GM21360 (cell line): ENCODE measurements at regions not wholly inside any gene's neighbourhood (a gene's known extent, or its start where the extent isn't known, plus 50 kb on each side); places are given as distances from the start of the nearest gene placed in this dataset.
"Not testable (repeated sequence)": the region's sequence is repeated elsewhere in the genome, so short reads cannot be mapped to it uniquely, and the experiment has no call there.

ENCODE experiments used
- ATAC-seq: cut with Tn5 transposase; IDR thresholded peaks from one replicate; pipeline ENCODE4 v1.9.1; 2021; ENCODE audit warnings: mild to moderate bottlenecking, moderate library complexity; ENCODE audit not compliant: unreplicated experiment

DNA sequence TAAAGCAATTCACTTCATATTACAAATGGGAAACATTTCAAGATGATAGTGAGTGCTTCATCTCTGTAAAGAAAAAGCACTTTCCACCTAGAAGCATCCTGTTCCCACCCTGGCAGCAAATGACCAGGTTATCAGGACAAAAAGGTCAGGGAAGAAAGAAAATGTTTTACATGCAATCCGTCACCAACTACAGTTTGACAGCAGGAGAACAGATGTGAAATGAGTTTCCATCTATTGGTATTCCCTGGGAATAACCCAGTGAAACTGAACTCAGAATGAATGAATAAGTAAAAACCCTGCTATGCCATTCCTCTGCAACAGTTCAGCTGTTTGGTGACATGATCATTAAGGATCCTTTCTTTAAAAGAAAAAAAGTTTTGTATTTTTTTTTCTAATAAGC lies 67.6 kb downstream of the HTR1A start:
- ATAC-seq, result no peak

DNA sequence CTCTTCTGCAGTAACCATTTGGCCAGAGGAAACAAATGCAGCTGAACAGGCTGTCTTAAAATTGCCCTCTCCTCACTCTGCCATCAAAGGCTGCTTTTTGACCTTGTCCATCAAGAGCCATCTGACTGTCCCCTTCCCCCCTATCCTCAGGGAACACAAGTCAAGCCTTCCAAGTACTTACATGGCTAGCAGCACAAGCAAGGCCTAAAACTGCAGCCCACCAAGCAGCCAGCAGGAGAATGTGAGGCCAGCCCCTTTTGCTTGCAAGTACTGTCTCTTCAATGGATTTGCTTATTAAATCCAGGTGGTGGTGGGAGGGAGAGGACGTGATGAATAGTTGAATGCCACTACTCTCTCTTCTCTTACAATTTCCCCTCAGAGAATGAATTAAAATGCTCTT lies 83.5 kb downstream of the HTR1A start:
- ATAC-seq, result no peak

DNA sequence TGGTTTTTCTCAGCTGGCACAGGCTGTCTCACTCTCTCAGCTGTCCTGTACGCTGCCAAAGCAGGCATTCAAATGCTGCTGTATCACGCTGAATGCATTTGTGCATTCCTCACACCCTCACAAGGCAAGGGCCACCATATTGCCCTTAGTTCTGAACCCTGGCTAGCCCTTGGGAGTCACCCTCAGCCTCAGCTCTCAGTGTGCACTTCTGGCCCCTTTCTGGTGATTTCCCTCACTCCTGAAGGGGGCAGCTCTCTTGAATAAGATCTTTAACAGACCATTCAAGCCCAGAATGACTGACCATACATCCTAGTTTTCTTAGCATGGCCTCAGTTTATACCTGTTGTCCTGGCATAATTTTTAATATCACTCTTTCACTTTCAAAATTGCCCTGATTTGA lies 84.3 kb downstream of the HTR1A start:
- ATAC-seq, result no peak

DNA sequence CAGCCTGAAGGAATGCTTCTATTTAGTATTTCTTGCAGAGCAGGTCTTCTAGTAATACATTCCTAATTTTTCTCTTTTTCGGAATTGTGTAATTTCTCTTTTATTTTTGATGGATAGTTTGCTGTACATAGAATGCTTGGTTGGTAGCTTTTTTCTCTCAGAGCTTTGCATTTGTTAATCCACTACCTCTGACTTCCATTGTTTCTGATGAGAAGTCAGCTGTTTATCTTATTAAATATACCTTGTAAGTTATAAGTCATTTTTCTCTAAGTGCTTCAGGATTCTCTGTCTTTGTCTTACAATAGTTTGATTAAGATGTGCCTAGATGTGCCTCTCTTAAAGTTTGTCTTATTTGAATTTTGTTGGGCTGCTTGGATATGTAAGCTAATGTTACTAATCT lies 101.9 kb downstream of the HTR1A start:
- no peak for ATAC-seq

DNA sequence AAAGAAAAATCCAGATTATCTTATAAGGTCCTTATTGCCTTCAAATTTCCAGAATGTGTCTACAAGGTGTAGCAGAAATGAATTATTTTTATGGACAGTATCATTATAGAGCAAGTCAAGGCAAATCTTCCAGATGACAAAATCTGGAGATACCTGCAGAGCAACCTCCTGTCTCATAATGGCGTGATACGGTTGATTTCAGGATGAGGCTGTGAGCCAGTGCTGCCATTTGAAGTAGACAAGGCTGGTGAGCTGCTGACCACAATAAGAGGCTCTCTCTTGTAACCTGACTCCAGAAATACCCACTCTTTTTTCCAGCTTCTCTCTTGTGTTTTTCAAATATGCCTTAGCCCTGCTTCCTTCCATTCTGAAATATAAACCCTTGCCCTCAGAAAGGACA lies 108.2 kb downstream of the HTR1A start:
- no peak for ATAC-seq

DNA sequence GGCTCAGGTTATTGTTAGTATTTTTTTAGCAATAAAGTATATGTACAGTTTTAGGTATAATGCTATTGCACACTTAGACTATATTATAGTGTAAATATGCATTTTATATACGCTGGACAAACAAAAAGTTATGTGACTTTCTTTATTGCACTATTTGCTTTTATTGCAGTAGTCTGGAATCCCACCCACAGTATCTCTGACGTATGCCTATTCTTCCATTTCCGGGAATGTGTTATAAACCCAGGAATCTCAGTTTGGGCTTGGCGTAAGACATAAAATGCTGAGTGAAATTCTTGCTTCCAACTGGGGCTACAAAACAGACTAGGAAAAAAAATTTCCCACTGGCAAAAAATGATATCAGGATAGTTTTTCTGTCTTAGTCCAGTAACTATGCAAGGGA lies 119.1 kb downstream of the HTR1A start:
- ATAC-seq, result no peak

DNA sequence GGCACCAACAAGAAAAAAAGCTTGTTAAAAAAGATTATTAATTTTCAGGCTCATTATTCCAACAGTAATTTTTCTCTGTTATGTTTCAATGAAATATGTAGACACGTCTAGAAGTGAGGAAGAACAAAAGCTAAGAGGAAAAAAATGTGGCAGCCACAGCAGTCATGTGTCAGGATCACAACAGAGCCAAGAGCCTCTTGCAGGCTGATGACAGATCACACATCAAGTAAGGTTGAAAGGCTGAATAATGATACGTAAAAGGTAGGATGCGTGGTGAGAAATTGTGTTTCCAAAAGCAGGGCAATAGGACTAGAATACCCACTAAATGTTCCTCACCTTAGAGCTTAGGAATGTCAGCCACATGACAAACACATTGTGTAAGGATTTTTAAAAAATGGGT lies 124.8 kb downstream of the HTR1A start:
- no peak for ATAC-seq

DNA sequence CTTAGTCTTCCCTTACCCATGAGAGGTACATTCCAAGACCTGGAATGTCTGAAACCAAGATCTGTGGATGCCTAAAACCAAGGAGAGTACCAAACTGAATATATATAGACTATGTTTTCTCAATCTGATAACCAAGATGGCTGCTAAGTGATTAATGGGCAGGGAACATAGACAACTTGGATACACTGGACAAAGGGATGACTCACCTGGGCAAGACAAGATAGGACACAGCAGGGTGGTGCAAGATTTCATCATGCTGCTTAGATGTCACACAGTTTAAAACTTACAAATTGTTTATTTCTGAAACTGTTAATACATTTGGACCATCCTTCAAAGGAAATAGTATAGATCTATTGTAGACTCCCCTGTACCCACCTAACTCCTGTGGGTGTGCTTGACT lies 130.9 kb downstream of the HTR1A start:
- no peak for ATAC-seq

DNA sequence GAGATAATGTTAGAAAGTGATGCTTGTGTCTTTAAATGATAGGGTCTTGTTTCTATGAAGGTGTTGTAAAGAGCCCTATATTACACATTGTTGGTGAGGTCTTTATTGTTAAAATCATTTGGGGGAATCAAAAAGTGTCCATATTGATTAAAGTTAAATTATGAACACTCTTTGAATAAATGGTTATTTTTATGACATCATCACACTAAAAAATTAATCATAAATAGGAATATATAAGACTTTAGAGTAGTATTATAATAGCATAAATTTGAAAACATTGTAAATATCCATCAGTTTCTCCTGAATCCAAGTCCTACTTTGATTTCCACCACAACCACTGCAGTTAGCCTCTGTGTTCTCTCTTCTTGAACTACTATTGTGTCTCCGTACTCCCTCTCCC lies 136.3 kb downstream of the HTR1A start:
- ATAC-seq, result no peak

DNA sequence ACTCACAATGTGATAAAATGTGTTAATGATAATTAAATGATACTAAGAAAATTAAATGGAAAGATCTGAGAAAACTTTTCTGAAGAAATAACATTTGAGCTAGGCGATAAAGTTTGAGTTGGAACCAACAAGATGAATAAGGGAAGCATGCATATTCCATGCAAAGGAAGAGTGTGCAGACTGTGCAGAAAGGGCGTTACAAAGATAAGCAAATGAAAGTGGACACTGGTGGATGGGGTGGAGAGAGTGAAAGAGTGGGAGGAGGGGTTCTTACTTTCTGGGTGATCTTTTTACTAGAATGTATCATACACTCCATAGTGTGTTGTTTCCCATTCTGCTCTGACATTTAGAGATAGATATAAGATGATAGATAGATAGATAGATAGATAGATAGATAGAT lies 138.7 kb downstream of the HTR1A start:
- no peak for ATAC-seq

DNA sequence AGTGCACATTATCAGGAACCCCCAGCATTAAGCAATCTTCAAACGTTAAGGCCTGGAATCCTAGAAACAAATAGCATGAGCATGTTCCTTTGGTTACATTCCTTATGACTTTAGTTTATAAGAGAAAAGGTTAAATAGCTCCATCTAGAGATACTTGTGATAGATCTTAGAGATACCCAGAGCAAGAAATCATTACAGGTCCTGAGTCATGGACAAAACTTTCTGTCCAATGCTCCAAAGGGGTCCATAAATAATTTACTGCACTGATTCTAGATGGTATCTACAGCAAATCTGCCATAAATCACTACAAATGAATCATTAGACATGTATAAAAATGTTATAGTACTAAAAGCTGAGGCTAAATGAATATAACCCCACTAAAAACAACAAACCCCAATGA lies 139.6 kb downstream of the HTR1A start:
- no peak for ATAC-seq

DNA sequence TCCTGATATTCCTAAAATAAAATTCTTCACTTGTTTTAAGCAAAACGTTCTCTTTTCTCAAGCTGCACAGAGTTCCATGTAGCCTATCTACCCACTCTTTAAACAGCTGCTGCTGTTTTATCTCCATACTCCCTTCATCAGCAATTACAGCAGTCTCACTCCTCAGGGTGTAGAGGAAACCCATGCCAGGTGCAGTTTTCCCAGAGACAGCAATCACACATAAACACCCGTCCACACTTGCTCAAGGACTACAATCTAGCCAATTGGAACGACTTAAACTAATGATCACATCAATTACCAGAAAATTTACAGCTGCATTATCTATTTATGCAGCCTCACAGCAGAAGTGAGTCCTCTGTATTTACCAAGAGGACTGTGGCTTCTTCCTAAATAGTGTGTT lies 141.7 kb downstream of the HTR1A start:
- ATAC-seq, result no peak

DNA sequence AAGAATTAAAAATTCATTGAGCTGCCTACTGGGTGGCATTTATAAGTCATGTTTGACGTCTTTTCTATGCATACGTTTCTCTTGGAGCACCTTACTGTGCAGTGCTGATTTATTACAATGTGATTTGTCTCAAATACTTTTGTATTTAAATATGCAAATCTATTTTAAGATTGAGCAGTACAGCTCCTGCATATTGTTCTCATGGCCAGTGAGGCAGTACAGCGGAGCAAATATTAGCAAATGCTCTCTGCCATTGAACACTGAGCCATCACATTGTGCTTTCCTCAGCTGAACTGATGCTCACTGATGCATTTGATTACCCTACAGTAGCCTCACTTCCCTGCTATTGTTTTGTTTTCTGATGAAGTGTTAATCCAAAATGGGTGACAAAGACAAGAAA lies 149.6 kb downstream of the HTR1A start:
- ATAC-seq, result no peak

DNA sequence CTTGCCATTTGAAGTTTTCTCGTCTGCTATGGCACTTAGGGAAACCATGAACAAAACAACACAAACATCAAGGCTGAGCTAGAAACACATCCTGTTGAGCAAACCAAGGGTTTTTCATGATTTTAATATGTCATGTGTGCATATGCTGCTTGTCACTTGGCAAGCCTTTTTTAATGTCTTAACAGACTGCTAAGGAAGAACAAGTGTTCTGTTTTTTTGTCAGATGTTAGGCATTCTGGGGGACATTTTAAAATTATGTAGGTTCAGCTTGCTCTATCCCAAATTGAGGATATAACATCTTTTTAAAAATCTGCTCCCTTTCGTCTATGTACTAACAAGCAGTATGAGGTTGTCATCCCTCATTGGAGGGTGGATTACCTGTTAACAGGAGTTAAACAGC lies 150.3 kb downstream of the HTR1A start:
- no peak for ATAC-seq

DNA sequence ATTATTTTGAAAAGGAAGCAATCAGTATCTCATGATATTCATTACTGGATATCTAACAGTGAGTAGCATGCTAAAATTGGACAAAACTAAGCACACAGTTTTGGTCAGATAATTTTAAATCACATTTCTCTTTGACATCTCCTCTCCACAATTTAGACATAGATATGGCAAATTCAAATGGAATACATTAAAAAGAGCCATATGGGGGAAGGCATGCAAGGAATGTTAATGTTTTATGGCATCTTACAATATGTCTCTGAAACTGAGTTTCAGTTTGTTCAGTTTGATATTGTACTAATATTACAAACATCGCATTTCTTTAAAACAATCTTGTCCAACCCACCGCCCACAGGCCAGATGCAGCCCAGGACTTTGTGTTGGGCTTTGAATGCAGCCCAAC lies 151.0 kb downstream of the HTR1A start:
- ATAC-seq, result no peak

DNA sequence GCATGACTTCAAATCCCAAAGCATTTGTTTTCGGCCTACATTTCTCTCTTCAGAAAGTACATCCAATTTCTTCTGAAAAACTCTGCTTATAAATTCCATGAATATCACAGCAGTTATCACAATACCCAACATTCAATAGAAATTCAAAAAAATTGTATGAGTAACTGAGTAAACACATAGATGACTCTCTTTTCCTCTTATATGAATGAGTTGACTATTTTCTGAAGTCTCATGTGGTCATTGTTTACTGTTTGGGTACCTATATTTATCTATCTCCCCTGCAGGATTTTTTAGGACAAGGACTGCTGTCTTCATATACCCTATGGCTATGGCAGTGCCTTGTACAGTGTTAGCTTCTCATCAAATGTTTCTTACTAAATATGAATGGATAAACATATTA lies 157.1 kb downstream of the HTR1A start:
- no peak for ATAC-seq

DNA sequence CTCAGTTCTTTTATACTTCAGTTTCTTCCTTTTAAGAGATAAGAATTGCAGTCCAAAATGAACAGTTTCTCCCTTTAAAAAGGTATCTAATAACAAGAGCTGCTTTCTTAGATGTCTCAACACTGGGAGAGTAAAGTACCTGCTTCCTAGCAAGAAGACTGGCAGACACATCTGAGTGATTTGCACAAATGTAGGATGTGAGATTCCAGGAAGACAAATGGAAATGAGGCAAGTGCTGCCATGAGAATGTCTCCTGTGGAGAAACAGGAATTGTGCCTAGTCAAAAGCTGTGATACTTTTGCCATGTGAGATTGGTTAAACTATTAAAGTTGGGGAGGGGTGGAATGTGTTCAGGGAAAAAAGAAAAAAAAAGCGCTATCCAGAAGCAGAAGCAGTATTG lies 159.1 kb downstream of the HTR1A start:
- no peak for ATAC-seq

DNA sequence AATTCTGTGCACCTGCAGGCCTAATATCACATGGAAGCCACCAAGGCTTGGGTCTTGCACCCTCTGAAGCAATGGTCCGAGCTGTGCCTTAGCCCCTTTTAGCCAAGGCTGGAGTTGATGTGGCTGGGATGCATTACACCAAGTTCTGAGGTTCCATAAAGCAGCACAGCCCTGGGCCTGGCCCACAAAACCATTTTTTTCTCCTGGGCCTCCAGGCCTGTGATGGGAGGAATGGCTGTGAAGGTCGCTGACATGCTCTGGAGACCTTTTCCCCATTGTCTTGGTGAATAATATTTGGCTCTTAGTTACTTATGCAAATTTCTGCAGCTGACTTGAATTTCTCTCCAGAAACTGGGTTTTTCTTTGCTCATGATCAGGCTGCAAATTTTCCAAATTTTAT lies 167.3 kb downstream of the HTR1A start:
- ATAC-seq, result no peak

DNA sequence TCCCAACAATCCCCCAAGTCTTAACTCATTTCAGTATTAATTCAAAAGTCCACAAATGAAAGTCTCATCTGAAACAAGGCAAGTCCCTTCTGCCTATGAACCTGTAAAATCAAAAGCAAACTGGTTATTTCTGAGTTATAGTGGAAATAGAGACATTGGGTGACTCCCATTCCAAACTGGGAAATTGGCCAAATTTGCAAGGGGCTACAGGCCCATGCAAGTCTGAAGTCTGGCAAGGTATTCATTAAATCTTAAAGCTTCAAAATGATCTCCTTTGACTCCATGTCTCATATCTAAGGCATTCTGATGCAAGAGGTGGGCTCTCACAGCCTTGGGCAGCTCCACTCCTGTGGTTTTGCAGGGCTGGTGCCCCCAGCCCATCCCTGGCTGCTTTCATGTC lies 167.9 kb downstream of the HTR1A start:
- ATAC-seq, result no peak

DNA sequence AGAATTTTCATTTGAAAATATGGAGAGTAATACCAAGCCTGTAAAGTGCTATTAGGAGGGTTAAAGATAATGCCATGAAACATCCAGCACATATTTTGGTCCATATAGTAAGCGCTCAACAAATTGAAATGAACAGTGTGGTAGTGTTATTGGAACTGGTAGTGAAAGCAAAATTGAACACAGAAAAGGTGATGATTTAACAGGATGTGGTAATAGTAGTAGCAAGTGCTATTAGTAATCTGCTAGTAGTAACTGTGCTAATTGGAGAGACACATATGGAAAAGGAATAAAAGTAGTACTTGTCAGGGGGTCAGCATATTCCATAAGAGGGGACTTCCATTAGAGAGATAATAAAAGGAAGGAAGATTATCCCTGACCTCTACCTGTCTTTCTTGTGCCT lies 187.3 kb downstream of the HTR1A start:
- no peak for ATAC-seq

DNA sequence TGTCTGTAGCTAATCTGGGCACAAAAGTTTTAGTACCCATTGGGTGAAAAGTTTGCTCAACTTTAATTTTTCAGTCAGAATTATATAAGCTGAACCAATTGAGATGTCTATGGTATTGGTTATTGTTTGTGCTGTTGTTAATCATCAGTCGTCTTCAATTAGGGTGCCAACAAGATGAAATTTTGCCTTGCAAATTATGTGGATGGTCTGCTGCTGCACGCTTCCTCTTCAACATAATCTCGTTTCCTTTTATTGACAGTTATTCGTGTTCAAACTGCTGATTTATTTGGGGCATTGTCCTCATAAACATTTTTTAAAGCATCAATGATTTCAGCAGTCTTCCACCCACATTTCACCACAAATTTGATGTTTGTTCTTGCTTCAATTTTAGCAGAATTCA lies 194.0 kb downstream of the HTR1A start:
- no peak for ATAC-seq

DNA sequence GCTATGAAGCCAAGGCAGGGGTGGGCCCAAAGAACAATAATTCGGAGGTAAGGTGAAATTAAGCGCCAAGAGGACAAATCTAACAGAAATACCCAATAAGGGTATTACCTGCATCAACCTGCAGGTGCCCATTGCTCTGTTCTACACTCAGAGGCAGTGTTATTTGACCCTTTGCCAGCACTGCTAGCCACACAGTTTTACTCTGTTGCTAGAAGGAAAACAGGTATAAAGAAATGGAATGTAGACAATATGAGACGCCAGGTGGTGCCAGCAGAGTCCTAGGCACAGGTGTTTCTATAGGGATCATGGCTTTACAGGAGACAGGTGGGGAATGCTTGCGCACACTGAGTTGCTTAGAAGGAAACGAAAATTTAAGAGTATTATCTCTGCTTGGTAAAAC lies 201.3 kb downstream of the HTR1A start:
- no peak for ATAC-seq

DNA sequence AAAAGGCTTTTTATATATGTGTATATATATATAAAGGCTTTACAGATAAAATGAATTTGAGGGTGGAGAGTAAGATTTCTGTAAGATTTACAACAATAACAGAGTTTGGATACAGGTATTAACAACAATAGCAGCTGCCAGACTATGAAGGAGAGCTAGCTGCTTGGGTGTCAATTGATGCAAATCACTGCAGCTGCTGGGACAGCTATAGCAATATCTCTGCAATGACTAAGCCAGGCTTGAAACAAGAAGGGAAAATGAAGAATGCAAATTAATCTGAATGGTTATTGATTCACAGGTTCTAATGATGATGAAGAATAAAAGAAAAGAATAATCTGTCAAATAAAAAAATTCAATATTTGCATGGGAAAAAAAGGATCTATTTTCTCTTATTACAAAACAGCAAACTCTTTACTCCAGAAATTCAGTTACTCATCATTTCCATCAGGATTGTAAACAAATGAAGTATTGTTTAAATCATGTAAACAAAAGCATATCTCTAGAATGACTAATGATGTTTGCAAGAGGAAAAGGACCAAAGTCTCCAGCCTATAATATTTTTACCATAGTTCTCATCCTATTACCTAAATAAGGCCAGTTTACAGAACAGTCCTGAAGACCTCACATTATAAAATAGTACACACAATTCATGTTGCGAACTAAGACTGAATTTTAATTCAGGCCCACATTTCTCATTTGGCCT lies 219.0 kb downstream of the HTR1A start:
- no peak for ATAC-seq

DNA sequence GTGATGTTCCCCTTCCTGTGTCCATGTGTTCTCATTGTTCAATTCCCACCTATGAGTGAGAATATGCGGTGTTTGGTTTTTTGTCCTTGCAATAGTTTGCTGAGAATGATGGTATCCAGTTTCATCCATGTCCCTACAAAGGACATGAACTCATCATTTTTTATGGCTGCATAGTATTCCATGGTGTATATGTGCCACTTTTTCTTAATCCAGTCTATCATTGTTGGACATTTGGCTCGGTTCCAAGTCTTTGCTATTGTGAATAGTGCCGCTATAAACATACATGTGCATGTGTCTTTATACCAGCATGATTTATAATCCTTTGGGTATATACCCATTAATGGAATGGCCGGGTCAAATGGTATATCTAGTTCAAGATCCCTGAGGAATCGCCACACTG lies 229.4 kb downstream of the HTR1A start:
- not testable (repeated sequence) for ATAC-seq
